ENCODE measurements at regions not wholly inside any gene's neighbourhood (a gene's known extent, or its start where the extent isn't known, plus 50 kb on each side); places are given as distances from the start of the nearest gene placed in this dataset.

DNA sequence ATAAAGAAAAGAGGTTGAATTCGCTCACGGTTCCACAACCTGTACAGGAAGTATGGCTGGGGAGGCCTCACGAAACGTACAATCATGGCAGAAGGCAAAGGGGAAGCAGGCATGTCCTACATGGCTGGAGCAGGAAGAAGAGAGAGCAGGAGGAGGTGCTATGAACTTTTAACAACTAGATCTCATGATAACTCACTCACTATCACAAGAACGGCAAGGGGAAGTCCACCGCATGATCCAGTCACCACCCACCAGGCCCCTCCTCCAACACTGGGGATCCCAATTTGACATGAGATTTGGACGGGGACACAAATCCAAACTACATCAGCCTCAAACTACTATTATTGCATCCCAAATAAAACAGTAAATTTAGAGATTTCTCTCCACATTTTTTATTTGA lies 53.6 kb upstream of the CST7 start:
- no peak overlapping the region for H3K9ac ChIP-seq (ENCODE audit: low read depth, low read length, poor library complexity)
- H3K27me3 ChIP-seq (ENCODE audit: control insufficient read depth in 3 of 3, insufficient read depth in 3 of 3, low read depth in 1 of 3, low read length in 3 of 3): no peaks in the 10 kb centered on the region
- H3K9me3 ChIP-seq (replicated peaks in 1 of 2; ENCODE audit: control insufficient read depth in 2 of 2, insufficient read depth in 1 of 2, low read depth in 1 of 2, low read length in 2 of 2): peaks cover 7 to 21% of the 10 kb centered on the region in 2 donors
- no peak for DNase-seq (ENCODE audit: low spot score)
- H3K18ac ChIP-seq (ENCODE audit: low read length): no peak overlapping the region
- H2AK5ac ChIP-seq (ENCODE audit: low read depth, low read length): no peak overlapping the region
- H2BK15ac ChIP-seq (ENCODE audit: low read length): no peak overlapping the region
- no peaks in the 10 kb centered on the region for H3K36me3 ChIP-seq (replicated peaks in 1 of 2; ENCODE audit: control insufficient read depth in 2 of 2, insufficient read depth in 2 of 2, low read length in 2 of 2)
- no peak overlapping the region for H2BK5ac ChIP-seq (ENCODE audit: low read length)
- no peak overlapping the region for H3K4me2 ChIP-seq (ENCODE audit: insufficient read depth, low read length, poor library complexity, severe bottlenecking)
- no peak overlapping the region for H3K14ac ChIP-seq (ENCODE audit: low read length)
- WGBS, 2 donors (ENCODE audit: extremely low coverage in 2 of 2, insufficient read length in 2 of 2, insufficient replicate concordance in 1 of 2): no CpG with 5 or more reads among the region's 7 CpGs
- no peak overlapping the region for H4K91ac ChIP-seq (ENCODE audit: low read depth, low read length, poor library complexity)
- H2BK120ac ChIP-seq (ENCODE audit: low read depth, low read length): no peak overlapping the region
- no peaks in the 10 kb centered on the region for H3K4me1 ChIP-seq (ENCODE audit: control insufficient read depth in 2 of 2, insufficient read depth in 1 of 2, low read depth in 1 of 2, low read length in 2 of 2)
- no peak overlapping the region for H4K8ac ChIP-seq (ENCODE audit: low read depth, low read length)
- H2AFZ ChIP-seq (ENCODE audit: low read length): no peak overlapping the region
- H3K4me3 ChIP-seq (ENCODE audit: low read length in 2 of 2): no peak overlapping the region
- no peak overlapping the region for H3K23ac ChIP-seq (ENCODE audit: low read depth, low read length, poor library complexity)
- peaks cover 1% of the 10 kb centered on the region for H3K79me1 ChIP-seq (ENCODE audit: low read depth, low read length)
- no peak overlapping the region for H2BK12ac ChIP-seq (ENCODE audit: low read length)
- no peak overlapping the region for H3K4ac ChIP-seq (ENCODE audit: low read length)
- no peak overlapping the region for H3K27ac ChIP-seq (replicated peaks; ENCODE audit: low read length)

- no peak overlapping the region for H3K9ac ChIP-seq (ENCODE audit: low read depth, low read length, poor library complexity)
- no CpG with 5 or more reads among the region's 10 CpGs for WGBS, 2 donors (ENCODE audit: extremely low coverage in 2 of 2, insufficient read length in 2 of 2, insufficient replicate concordance in 1 of 2)
- peaks cover 1% of the 10 kb centered on the region for H3K79me1 ChIP-seq (ENCODE audit: low read depth, low read length)
- no peak overlapping the region for H4K8ac ChIP-seq (ENCODE audit: low read depth, low read length)
- no peak overlapping the region for H4K91ac ChIP-seq (ENCODE audit: low read depth, low read length, poor library complexity)
- no peaks in the 10 kb centered on the region for H3K4me1 ChIP-seq (ENCODE audit: control insufficient read depth in 2 of 2, insufficient read depth in 1 of 2, low read depth in 1 of 2, low read length in 2 of 2)
- H3K27me3 ChIP-seq (ENCODE audit: control insufficient read depth in 3 of 3, insufficient read depth in 3 of 3, low read depth in 1 of 3, low read length in 3 of 3): no peaks in the 10 kb centered on the region
- H2AFZ ChIP-seq (ENCODE audit: low read length): no peak overlapping the region
- no peaks in the 10 kb centered on the region for H3K36me3 ChIP-seq (replicated peaks in 1 of 2; ENCODE audit: control insufficient read depth in 2 of 2, insufficient read depth in 2 of 2, low read length in 2 of 2)
- no peak overlapping the region for H3K27ac ChIP-seq (replicated peaks; ENCODE audit: low read length)
- H3K14ac ChIP-seq (ENCODE audit: low read length): no peak overlapping the region
- no peak overlapping the region for H2BK120ac ChIP-seq (ENCODE audit: low read depth, low read length)
- H2BK12ac ChIP-seq (ENCODE audit: low read length): no peak overlapping the region
- H2BK5ac ChIP-seq (ENCODE audit: low read length): no peak overlapping the region
- H2BK15ac ChIP-seq (ENCODE audit: low read length): no peak overlapping the region
- H3K4ac ChIP-seq (ENCODE audit: low read length): no peak overlapping the region
- H3K18ac ChIP-seq (ENCODE audit: low read length): no peak overlapping the region
- DNase-seq (ENCODE audit: low spot score): no peak
- H3K23ac ChIP-seq (ENCODE audit: low read depth, low read length, poor library complexity): no peak overlapping the region
- H3K4me3 ChIP-seq (ENCODE audit: low read length in 2 of 2): no peak overlapping the region
- H2AK5ac ChIP-seq (ENCODE audit: low read depth, low read length): no peak overlapping the region
- H3K9me3 ChIP-seq (replicated peaks in 1 of 2; ENCODE audit: control insufficient read depth in 2 of 2, insufficient read depth in 1 of 2, low read depth in 1 of 2, low read length in 2 of 2): peaks cover 7 to 22% of the 10 kb centered on the region in 2 donors
- H3K4me2 ChIP-seq (ENCODE audit: insufficient read depth, low read length, poor library complexity, severe bottlenecking): no peak overlapping the region
Measured at GRCh38 chr20:24895898-24896658, 53.0 kb upstream of the CST7 start.

DNA sequence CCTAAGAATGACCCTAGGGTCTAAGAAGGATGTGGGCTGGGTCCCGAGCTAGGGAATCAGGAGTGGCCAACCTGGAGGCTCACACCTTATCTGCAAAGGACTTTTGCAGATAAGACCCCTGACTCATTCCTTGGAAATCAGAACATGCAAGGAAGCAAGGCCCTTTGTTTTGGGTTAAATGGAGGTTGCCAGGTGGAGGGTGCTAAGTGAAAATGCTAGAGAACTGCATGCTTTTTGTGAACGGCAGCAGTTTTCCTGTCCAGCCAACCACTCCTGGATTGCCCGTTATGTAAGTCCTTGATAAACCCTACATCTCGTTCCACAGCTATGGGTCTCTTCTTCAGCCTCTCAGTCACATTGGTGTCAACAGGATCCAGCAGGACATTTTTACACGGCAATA lies 52.1 kb upstream of the CST7 start:
- Histone ChIP-seq H3K9me3 (replicated peaks in 1 of 2; ENCODE audit: control insufficient read depth in 2 of 2, insufficient read depth in 1 of 2, low read depth in 1 of 2, low read length in 2 of 2) (peaks cover 7 to 22% of the 10 kb centered on the region in 2 donors), H3K9ac (ENCODE audit: low read depth, low read length, poor library complexity) (no peak overlapping the region), H3K14ac (ENCODE audit: low read length) (no peak overlapping the region), H3K18ac (ENCODE audit: low read length) (no peak overlapping the region), H2BK5ac (ENCODE audit: low read length) (no peak overlapping the region), H3K27ac (replicated peaks; ENCODE audit: low read length) (no peak overlapping the region), H3K4ac (ENCODE audit: low read length) (no peak overlapping the region), H2BK12ac (ENCODE audit: low read length) (no peak overlapping the region), H3K27me3 (ENCODE audit: control insufficient read depth in 3 of 3, insufficient read depth in 3 of 3, low read depth in 1 of 3, low read length in 3 of 3) (no peaks in the 10 kb centered on the region), H3K4me3 (ENCODE audit: low read length in 2 of 2) (no peak overlapping the region), H3K23ac (ENCODE audit: low read depth, low read length, poor library complexity) (no peak overlapping the region), H2AFZ (ENCODE audit: low read length) (no peak overlapping the region), H2BK15ac (ENCODE audit: low read length) (no peak overlapping the region), H3K4me2 (ENCODE audit: insufficient read depth, low read length, poor library complexity, severe bottlenecking) (no peak overlapping the region), H2BK120ac (ENCODE audit: low read depth, low read length) (no peak overlapping the region), H2AK5ac (ENCODE audit: low read depth, low read length) (no peak overlapping the region), H3K4me1 (ENCODE audit: control insufficient read depth in 2 of 2, insufficient read depth in 1 of 2, low read depth in 1 of 2, low read length in 2 of 2) (no peaks in the 10 kb centered on the region), H4K91ac (ENCODE audit: low read depth, low read length, poor library complexity) (no peak overlapping the region), H3K79me1 (ENCODE audit: low read depth, low read length) (peaks cover 1% of the 10 kb centered on the region), H3K36me3 (replicated peaks in 1 of 2; ENCODE audit: control insufficient read depth in 2 of 2, insufficient read depth in 2 of 2, low read length in 2 of 2) (no peaks in the 10 kb centered on the region), H4K8ac (ENCODE audit: low read depth, low read length) (no peak overlapping the region)
- no CpG with 5 or more reads among the region's 5 CpGs for WGBS, 2 donors (ENCODE audit: extremely low coverage in 2 of 2, insufficient read length in 2 of 2, insufficient replicate concordance in 1 of 2)
- DNase-seq (ENCODE audit: low spot score): no peak

GRCh38 chr20:24897974-24898373 lies 51.1 kb upstream of the CST7 start:
- Histone ChIP-seq H3K4me3 (ENCODE audit: low read length in 2 of 2) (no peak overlapping the region), H2BK120ac (ENCODE audit: low read depth, low read length) (no peak overlapping the region), H3K18ac (ENCODE audit: low read length) (no peak overlapping the region), H3K27ac (replicated peaks; ENCODE audit: low read length) (no peak overlapping the region), H3K79me1 (ENCODE audit: low read depth, low read length) (peaks cover 1% of the 10 kb centered on the region), H3K14ac (ENCODE audit: low read length) (no peak overlapping the region), H4K8ac (ENCODE audit: low read depth, low read length) (no peak overlapping the region), H3K23ac (ENCODE audit: low read depth, low read length, poor library complexity) (no peak overlapping the region), H2AFZ (ENCODE audit: low read length) (no peak overlapping the region), H3K4ac (ENCODE audit: low read length) (no peak overlapping the region), H2BK5ac (ENCODE audit: low read length) (no peak overlapping the region), H3K9ac (ENCODE audit: low read depth, low read length, poor library complexity) (no peak overlapping the region), H4K91ac (ENCODE audit: low read depth, low read length, poor library complexity) (no peak overlapping the region), H2BK12ac (ENCODE audit: low read length) (no peak overlapping the region), H3K9me3 (replicated peaks in 1 of 2; ENCODE audit: control insufficient read depth in 2 of 2, insufficient read depth in 1 of 2, low read depth in 1 of 2, low read length in 2 of 2) (peaks cover 7 to 22% of the 10 kb centered on the region in 2 donors), H3K27me3 (ENCODE audit: control insufficient read depth in 3 of 3, insufficient read depth in 3 of 3, low read depth in 1 of 3, low read length in 3 of 3) (no peaks in the 10 kb centered on the region), H3K36me3 (replicated peaks in 1 of 2; ENCODE audit: control insufficient read depth in 2 of 2, insufficient read depth in 2 of 2, low read length in 2 of 2) (no peaks in the 10 kb centered on the region), H3K4me1 (ENCODE audit: control insufficient read depth in 2 of 2, insufficient read depth in 1 of 2, low read depth in 1 of 2, low read length in 2 of 2) (no peaks in the 10 kb centered on the region), H3K4me2 (ENCODE audit: insufficient read depth, low read length, poor library complexity, severe bottlenecking) (no peak overlapping the region), H2BK15ac (ENCODE audit: low read length) (no peak overlapping the region), H2AK5ac (ENCODE audit: low read depth, low read length) (no peak overlapping the region)
- DNase-seq (ENCODE audit: low spot score): no peak
- no CpG with 5 or more reads among the region's 4 CpGs for WGBS, 2 donors (ENCODE audit: extremely low coverage in 2 of 2, insufficient read length in 2 of 2, insufficient replicate concordance in 1 of 2)
